ENCODE measurements at regions not wholly inside any gene's neighbourhood (a gene's known extent, or its start where the extent isn't known, plus 50 kb on each side); places are given as distances from the start of the nearest gene placed in this dataset.

GRCh38 chr6:141000917-141001316 lies 1131.8 kb upstream of the GJE1 start:
- Histone ChIP-seq H3K4me3 (ENCODE audit: low read depth, low read length) (no peak overlapping the region), H3K27me3 (ENCODE audit: control insufficient read depth, insufficient read depth, low read length) (no peaks in the 10 kb centered on the region), H3K36me3 (ENCODE audit: control insufficient read depth, insufficient read depth, low read length) (no peaks in the 10 kb centered on the region)
- no peak for TF ChIP-seq CTCF (IDR thresholded peaks at IDR 0.05; ENCODE audit: insufficient read depth, low read length, severe bottlenecking)
- FAIRE-seq (no peak), DNase-seq (ENCODE audit: low read depth) (no peak)

GRCh38 chr6:140993515-140993914 lies 1139.2 kb upstream of the GJE1 start:
- no peak for TF ChIP-seq CTCF (IDR thresholded peaks at IDR 0.05; ENCODE audit: insufficient read depth, low read length, severe bottlenecking)
- DNase-seq (ENCODE audit: low read depth) (no peak), FAIRE-seq (no peak)
- Histone ChIP-seq H3K4me3 (ENCODE audit: low read depth, low read length) (no peak overlapping the region), H3K27me3 (ENCODE audit: control insufficient read depth, insufficient read depth, low read length) (no peaks in the 10 kb centered on the region), H3K36me3 (ENCODE audit: control insufficient read depth, insufficient read depth, low read length) (no peaks in the 10 kb centered on the region)

- FAIRE-seq (no peak), DNase-seq (ENCODE audit: low read depth) (no peak)
- no peaks in the 10 kb centered on the region for H3K27me3 ChIP-seq (ENCODE audit: control insufficient read depth, insufficient read depth, low read length)
- no peak overlapping the region for H3K4me3 ChIP-seq (ENCODE audit: low read depth, low read length)
- no peak for TF ChIP-seq CTCF (IDR thresholded peaks at IDR 0.05; ENCODE audit: insufficient read depth, low read length, severe bottlenecking)
- H3K36me3 ChIP-seq (ENCODE audit: control insufficient read depth, insufficient read depth, low read length): no peaks in the 10 kb centered on the region
These were observed 1140.0 kb upstream of the GJE1 start for GRCh38 chr6:140992678-140993077.

GRCh38 chr6:140988780-140989179 lies 1143.9 kb upstream of the GJE1 start:
- Histone ChIP-seq H3K36me3 (ENCODE audit: control insufficient read depth, insufficient read depth, low read length) (no peaks in the 10 kb centered on the region), H3K27me3 (ENCODE audit: control insufficient read depth, insufficient read depth, low read length) (no peaks in the 10 kb centered on the region), H3K4me3 (ENCODE audit: low read depth, low read length) (no peak overlapping the region)
- no peak for TF ChIP-seq CTCF (IDR thresholded peaks at IDR 0.05; ENCODE audit: insufficient read depth, low read length, severe bottlenecking)
- FAIRE-seq: no peak
- no peak for DNase-seq (ENCODE audit: low read depth)

GRCh38 chr6:140987364-140988155 lies 1145.2 kb upstream of the GJE1 start:
- DNase-seq (ENCODE audit: low read depth) (no peak), FAIRE-seq (no peak)
- TF ChIP-seq CTCF (IDR thresholded peaks at IDR 0.05; ENCODE audit: insufficient read depth, low read length, severe bottlenecking): no peak
- Histone ChIP-seq H3K36me3 (ENCODE audit: control insufficient read depth, insufficient read depth, low read length) (no peaks in the 10 kb centered on the region), H3K4me3 (ENCODE audit: low read depth, low read length) (no peak overlapping the region), H3K27me3 (ENCODE audit: control insufficient read depth, insufficient read depth, low read length) (no peaks in the 10 kb centered on the region)

Data from bronchial epithelial cell (primary cell).